NCI-H146 treated with DMSO at 0.1 percent for 48 hours (cell line): ENCODE measurements at regions not wholly inside any gene's neighbourhood (a gene's known extent, or its start where the extent isn't known, plus 50 kb on each side); places are given as distances from the start of the nearest gene placed in this dataset.

Experiments used
- DNase-seq: peaks from one replicate; lab custom pipeline; 2025; ENCODE audit not compliant: unreplicated experiment; lab: John Stamatoyannopoulos, UW

DNA sequence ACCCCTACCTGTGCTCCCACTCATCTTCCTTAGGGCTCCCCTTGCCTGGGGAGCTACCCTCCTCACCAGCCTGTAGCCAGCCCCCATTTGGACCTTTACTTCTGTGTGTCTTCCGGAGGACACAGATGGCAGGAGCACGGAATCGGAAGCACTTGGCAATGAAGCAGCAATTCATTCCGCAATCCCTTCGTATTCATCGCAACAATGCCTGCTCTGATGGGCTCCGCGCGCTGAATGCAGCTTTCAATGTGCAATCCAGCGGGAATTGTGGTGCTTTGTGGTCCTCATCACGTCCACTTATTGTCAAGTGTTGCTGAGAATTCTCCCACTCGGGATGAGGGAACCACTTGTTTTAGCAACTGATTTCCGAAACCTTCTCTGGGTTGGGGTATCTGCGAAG, 336.0 kb downstream of the DHX35 start:
- DNase-seq: no peak

DNA sequence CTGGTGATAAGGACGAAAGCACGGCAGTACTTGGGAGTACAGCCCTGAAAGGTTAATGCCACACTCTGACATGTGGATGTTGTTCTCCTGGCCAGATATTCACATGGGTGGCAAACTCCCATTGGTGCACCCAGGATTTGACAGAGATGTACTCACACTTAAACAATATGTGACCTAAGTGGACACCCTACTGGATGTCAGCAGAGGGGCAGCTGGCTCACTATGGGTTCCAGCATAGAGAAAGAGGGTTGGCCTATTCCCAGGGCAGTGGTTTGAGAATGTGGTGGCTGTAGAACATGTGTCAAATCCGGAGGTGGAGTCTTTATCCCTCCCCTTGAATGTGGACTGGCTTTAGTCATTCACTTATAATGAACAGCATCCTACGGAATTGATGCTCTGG, 333.2 kb downstream of the DHX35 start:
- DNase-seq: no peak

GRCh38 chr20:39294137-39294725, 332.1 kb downstream of the DHX35 start:
- no peak for DNase-seq

GRCh38 chr20:39292193-39292736, 330.1 kb downstream of the DHX35 start:
- no peak for DNase-seq

DNA sequence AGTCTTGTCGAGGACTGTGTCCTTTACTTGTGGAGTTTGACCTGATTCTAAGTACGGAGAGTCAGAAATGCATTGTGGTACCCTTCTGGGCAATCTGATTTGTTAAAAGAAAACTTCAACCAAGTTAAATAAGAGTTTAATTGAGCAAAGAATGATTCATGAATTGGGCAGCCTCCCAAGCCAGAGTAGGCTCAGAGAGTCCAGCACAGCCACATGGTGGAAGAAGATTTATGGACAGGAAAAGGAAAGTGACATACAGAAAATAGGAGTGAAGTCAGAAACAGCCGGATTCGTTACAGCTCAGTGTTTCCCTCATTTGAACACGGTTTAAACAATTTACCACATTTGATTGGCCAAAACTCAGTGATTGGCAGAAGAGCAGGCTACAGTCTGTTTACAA, 329.2 kb downstream of the DHX35 start:
- no peak for DNase-seq

DNA sequence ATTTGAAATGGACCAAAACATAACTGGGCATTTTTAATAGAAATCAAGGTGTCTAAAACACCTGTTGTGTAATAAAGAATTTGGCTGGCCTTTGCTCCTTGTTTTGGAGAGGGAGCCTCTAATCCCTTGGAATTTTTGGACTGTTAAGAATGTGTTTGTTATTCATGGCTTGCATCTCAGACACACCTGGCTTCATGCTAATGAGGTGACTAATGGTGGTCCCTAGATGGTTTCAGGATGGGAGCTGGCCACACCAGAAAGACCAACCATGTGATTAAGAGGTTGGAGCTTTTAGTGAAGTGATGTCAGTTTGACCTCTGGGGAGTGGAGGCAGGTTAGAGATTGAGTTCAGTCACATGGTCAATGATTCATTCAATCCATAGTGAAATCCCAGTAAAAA, 328.4 kb downstream of the DHX35 start:
- no peak for DNase-seq

DNA sequence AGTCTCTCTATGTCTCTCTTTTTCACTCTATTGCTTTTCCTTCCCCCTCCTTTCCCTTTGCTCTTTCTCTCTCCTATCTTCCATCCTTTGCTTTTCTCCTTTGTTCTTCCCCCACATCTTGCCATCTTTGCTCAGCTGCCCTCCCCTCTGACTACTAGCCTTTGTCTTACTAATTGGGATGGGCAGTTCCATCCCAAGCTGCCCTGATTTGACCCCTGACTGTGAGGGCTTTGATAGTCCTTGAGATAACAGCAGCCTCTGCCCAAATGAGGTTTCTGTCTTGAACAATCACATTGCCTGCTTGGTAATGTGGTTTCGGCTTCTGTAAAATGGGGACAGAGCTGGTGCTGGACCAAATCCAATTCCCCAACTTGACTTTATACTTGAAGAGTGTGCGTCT, 327.7 kb downstream of the DHX35 start:
- no peak for DNase-seq

DNA sequence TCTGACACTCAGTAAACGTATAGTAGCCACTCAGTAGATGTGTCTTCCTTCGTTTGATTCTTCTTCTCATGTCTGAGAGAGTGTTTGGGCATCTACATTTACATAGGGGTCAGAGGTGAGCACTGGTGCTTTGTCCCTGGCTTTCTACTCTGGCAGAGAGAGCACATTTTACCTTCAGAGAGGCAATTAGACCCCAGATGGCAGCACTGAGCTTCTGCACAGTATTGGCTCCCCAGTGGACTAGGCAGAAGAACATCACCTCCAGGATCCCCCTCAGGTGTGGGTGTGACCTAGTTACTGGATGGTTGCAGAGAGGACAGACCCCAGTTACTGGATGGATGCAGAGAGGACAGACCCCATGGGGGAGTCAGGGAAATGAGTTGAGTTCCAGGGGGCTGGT, 327.2 kb downstream of the DHX35 start:
- DNase-seq: no peak

DNA sequence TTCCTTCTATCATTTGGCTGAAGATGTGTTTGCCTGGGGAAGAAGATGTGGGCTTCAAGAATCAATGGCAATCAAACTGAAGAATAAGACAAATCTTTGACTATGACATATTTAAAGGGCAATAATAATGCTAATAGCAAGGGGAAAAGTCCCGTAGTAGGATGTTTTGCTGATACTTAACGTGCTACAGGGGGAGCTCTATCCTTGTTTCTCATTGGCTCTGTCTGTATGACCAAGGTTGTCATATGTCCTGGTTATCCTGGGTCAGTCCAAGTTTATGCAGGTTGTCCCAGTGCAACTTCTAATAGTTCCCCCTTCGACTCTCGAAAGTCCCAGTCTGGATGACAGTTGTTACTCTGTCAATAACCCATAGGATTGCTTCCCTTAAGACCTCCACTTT, 321.3 kb downstream of the DHX35 start:
- DNase-seq: no peak

- no peak for DNase-seq
These were observed 320.5 kb downstream of the DHX35 start for GRCh38 chr20:39282619-39283092.

- DNase-seq: no peak
These were observed 318.7 kb downstream of the DHX35 start for GRCh38 chr20:39280875-39281274.

DNA sequence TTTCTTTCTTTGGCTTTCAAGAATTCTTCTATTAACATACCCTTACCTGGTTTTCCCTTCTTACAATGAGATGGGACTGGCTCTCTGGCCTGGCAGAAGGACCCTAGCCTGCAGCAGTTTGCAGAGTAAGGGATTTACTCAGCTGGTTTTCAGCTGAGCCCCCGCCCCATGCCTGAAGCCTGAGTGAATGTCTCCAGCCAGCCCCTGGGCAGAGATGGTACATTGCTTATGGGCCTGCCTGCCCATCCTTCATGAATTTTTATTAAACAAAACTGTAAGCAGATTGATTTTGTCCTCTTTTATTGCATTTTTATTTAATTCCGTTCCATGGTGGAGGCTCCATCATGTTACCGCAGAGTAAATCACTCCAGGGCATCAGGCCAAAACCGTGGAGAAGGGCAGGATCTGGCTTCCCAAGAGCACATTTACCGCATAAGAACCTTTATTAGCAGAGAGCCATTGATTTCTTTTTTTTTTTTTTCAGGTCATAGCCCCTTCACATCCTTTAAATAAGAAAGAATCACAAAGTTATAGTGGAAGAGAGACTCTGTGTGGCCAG, 316.2 kb downstream of the DHX35 start:
- no peak for DNase-seq

- no peak for DNase-seq
These were observed 315.0 kb downstream of the DHX35 start for GRCh38 chr20:39277185-39277584.

DNA sequence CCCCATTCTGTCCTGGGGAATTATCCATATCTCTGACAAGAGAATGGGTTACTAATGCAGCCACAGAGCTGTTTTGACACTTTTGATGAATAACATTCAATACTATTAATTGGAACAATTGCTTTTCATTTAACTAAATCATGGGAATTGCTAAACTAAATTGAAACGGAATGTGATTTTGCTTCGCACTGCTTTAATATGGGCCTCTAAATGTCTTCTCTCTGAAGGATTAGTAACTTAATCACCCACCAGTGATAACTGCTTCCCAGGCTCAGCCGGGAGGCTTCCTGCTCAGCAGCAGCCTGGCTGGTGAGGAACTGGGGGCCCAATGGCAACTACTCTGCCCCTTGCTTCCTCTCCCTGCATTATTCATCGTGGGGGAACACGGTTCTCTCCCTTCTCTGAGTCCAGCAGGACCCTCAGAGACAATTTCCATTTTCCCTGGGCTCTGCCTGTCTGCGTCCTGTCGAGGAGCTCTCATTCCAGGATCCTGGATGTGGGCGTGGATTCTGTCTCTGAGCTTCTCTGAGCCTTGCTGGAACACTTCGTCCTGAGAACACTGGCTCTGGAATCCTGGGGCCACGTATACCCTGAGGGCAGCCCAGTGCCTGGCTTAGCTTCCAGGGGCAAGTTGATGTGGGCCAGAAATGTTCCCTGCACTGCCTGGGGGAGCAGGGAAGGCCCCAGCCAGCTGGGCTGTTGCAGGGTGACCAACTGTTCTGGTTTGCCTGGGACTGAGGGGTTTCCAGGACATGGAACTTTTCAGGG, 308.9 kb downstream of the DHX35 start:
- no peak for DNase-seq

- DNase-seq: no peak
These were observed 307.5 kb downstream of the DHX35 start for GRCh38 chr20:39269493-39270217.

DNA sequence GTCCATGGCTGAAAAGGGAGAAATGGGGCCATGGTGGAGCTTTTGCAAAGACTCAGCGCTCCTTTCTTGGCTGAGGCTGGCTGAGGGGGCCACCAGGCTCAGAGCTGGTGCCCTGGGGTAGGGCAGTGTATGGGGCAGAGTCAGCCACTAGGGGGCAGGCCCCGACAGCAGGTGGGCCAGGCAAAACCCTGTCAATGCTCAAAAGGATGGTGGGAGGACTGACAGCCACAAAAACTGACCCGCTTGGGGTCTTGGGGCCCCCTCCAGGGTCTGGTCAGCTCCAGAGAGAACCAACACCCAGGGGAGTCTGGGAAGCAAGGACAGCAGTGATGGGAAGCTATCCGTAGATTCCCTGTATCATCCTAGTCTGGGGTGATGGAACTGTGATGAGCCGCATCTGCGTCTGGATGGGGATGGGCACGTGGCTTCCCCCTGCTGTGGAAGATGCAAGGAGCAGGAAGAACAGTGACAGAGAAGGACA, 306.9 kb downstream of the DHX35 start:
- DNase-seq: no peak

GRCh38 chr20:39268491-39268951, 306.4 kb downstream of the DHX35 start:
- no peak for DNase-seq

DNA sequence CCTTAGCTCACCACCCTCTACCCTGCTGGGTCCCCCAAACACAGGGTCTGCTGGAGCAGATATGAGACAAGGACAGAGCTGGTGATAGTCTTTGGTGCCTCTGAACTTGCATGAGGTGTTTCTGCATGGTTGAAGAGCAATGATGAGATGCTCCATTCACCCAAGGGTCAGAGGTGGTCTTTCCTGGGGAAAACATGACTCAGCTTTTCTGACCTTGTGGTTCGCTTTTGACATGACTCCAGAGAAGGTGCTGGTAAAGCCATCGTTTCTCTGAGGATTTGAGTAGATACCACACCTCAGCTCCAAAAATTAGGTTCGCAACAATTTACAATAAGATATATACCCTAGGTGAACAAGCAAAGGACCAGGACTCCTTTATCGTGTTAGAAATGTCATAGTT, 304.8 kb downstream of the DHX35 start:
- no peak for DNase-seq

- peak; percentile 17 for DNase-seq
These were observed 302.5 kb downstream of the DHX35 start for GRCh38 chr20:39264506-39265172.

- DNase-seq: no peak
These were observed 300.9 kb downstream of the DHX35 start for GRCh38 chr20:39263076-39263475.

GRCh38 chr20:39259808-39260207, 297.7 kb downstream of the DHX35 start:
- no peak for DNase-seq
